CD4-positive, alpha-beta T cell treated with Interleukin-15 for 4 hours (primary cell): ENCODE measurements at regions not wholly inside any gene's neighbourhood (a gene's known extent, or its start where the extent isn't known, plus 50 kb on each side); places are given as distances from the start of the nearest gene placed in this dataset.
A peak's percentile ranks its signal among the peaks of the same experiment; 100 is the strongest.
"Not testable (repeated sequence)": the region's sequence is repeated elsewhere in the genome, so short reads cannot be mapped to it uniquely, and the experiment has no call there.

Source experiments
- DNase-seq: peaks from one replicate; pipeline ENCODE4 v3.0.0-alpha.2; 2020; ENCODE audit warnings: low spot score

DNA sequence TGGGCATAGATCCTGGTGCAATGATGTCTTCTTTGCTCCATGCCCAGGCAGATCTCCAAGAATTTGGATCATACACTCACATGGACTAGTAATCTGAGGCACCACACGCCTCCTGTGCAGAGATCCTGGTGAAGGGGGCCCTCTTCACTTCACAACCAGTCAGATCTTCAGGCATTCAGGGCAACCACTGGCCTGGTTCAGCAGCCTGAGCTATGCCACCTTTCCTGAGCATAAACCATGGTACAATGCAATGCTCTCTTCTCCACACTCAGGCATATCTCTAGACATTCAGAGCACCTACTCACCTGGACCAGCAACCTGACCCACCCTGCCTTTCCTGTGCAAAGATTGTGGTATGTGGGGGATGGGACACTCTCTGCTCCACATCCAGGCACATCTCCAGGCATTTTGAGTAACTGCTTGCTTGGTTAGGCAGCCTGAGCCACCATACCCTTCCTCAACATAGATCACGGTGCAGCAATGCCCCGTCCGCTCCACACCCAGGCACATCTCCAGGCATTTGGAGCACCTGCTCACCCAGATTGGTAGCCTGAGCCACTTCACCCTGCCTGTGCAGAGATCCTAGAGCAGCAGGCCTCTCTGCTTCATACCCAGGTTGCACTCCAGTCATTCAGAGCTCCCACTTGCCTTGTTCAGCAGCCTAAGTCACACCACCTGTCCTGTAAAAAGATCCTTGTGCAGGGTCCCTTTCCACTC is 532.2 kb upstream of the STEAP1 start:
- DNase-seq, result no peak

- peak; percentile 4 for DNase-seq
Observed at GRCh38 chr7:89623018-89623672, 531.1 kb upstream of the STEAP1 start.

DNA sequence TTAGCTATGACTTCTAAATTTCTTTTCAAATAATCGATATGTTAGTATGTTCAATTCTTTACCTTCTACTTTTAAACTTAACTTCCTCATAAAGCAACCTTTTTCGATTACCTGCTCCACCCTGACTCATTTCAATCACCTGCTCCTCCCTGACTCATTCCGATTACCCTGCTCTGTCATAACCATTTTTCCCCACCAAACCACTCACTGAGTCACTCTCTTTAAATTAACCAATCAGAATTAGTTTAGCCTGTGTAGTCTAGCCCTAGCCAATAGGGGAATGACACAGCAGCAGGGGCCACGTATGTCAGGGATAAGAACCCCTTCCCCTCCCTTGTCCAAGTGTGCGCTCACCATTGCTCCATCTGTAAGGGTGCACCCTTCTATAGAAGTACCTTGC is 530.1 kb upstream of the STEAP1 start:
- DNase-seq, result not testable (repeated sequence)

DNA sequence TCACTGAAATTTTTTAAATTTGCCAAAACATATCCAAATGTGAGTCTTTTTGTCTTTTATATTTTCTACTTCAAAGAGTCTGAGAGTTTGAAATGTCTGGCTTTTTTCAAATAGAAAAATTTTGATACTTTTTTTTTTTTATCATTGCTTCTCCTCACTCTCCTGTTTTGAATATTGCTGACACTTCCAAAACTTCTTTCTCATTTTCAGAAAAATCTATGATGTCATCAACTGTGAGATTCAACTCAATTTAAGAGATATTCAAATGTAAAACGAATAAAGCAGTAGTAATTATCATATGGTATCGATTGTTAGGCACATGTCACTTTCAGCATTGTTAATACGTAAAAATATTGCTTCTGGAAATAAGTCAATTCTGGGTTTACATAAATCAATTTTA is 505.8 kb upstream of the STEAP1 start:
- DNase-seq, result no peak

DNA sequence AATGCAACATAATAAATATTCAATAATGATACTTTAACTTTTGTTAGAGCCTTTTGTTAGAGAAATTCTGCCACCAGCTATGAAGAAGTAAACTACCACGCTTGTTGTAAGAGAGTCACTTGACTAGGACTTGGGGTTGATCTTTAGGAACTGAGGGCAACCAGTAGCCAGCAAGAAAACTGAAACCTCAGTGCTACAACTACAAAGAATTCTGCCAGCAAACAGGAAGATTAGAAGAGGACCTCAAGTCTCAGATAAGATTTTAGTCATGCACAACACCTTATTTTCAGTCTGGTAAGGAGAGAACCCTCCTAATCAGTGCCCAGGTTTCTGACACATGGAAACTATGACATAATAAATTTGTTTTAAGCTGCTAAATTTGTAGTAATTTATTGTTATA is 498.3 kb upstream of the STEAP1 start:
- DNase-seq, result no peak

- DNase-seq, result no peak
Observed at GRCh38 chr7:89661876-89662275, 492.4 kb upstream of the STEAP1 start.

GRCh38 chr7:89666136-89666835 is 488.0 kb upstream of the STEAP1 start:
- no peak for DNase-seq

DNA sequence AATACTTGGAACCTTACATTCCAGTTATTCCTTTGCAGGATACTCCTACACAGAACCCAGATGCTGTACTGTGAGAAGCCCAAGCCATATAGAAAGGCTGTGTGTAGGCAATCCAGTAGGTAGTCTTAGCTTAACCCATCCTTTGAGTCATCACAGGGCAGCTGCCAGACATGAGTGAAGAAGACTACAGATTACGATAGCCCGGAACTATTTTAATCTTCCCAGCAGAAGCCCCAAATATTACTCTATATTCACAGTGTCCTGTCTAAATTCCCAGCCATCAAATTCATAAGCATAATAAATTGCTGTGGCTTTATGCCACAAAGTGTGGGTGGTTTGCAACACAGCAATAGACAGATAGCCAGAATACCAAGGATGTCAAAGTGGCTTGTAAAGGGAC is 474.1 kb upstream of the STEAP1 start:
- no peak for DNase-seq

- DNase-seq, result no peak
Observed at GRCh38 chr7:89681448-89681847, 472.8 kb upstream of the STEAP1 start.

DNA sequence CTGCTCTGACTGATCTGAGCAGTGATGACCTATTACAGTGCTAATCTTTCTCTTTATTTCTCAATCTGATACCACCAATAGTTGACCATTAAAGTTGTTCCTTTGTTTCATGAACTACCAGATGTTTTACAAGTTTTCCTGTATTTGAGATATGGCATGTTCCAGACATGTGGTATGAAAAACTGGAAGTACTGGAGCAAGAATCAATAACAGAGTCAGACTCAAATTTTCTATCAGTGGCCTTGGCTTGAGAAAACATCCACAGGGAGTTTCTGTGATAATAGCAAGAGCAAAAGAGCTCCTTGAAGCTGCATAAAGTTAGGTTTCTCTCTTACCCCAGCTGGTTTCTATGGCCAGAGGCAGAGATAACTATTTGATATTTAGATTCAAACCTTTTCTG is 469.0 kb upstream of the STEAP1 start:
- DNase-seq, result no peak

DNA sequence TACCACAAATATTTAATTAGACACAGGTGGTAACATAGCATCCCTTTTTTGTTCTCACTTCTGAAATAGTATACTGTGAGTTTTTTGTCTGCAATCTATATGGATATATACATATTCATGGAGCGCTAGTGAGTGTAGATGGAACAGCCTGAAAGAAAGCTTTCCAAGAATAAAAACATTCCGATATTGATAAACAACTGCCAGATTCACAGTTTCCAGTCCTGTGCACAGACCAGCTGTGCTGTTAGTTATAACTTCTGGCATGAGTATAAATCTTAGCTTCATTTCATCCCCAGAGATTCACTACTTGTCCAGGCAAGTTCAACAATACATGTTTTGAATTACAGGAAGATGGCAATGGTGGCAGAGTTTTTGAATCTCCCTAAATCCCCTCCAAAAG is 467.1 kb upstream of the STEAP1 start:
- DNase-seq, result no peak

DNA sequence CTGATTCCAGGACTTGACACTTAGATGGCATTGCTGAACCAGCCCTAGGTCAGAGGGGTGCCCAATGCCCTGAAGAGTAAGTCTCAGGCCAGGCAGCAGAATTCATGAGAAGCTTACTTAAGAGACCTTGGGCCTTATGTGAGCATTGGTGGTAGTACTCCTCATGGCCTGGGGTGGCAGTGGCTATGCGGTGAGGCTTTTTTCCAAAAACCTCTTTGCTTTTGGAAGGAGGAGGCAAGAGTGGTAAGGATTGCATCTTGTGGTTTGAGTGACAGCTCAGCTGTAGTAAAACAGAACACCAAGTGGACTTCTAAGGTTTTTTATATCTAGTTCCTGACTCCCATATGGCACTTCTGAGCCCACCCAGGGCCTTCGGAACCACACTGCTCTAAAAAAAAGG is 459.0 kb upstream of the STEAP1 start:
- DNase-seq, result no peak

DNA sequence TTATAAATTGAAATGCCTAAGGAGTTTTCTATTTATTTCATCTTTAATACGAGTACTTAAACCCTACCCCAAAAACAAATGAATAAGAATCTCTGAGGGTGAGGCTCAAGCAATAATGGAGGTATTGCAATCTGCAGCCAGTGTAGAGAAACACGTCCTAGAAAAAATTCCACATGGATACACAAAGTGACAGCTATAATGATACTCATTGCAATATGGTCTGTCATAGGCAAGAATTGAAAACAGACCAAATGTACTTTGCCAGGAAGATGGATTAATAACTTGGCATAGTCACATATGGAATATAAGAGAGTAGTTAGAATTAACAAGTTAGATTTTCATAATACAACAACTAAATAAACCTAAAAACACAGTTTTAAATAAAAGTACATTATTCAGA is 440.1 kb upstream of the STEAP1 start:
- DNase-seq, result no peak

DNA sequence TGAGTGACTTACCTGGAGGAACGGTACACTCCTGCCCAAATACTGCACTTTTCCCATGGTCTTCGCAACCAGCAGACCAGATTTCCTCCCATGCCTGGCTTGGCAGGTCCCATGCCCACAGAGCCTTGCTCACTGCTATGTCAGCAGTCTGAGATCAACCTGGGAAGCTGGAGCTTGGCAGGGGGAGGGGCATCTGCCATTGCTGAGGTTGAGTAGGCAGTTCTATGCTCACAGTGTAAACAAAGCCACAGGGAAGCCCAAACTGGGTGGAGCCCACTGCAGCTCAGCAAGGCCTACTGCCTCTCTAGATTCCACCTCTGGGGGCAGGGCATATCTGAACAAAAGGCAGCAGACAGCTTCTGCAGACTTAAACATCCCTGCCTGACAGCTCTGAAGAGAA is 435.3 kb upstream of the STEAP1 start:
- not testable (repeated sequence) for DNase-seq

DNA sequence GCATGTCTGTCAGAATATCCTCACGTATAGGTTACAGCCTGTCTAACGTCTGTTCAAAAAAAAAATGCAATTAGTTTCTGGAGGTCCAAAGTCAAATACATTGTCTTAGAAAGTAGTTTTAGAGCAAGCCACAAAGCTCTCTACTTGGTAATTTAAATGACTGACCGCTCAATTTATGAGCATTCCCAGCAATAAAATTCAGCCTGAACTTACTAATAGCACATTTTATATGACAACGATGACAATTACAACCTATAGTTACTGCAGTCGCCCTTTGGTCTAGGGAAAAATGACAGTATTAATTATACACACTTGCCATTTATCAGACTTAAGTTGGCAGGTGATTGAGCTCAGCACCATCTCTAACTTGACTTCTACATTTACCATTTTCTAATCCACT is 425.8 kb upstream of the STEAP1 start:
- no peak for DNase-seq

- DNase-seq, result no peak
Observed at GRCh38 chr7:89731751-89732445, 422.4 kb upstream of the STEAP1 start.

GRCh38 chr7:89738549-89738948 is 415.7 kb upstream of the STEAP1 start:
- DNase-seq, result no peak

- no peak for DNase-seq
Observed at GRCh38 chr7:89757910-89758309, 396.4 kb upstream of the STEAP1 start.

DNA sequence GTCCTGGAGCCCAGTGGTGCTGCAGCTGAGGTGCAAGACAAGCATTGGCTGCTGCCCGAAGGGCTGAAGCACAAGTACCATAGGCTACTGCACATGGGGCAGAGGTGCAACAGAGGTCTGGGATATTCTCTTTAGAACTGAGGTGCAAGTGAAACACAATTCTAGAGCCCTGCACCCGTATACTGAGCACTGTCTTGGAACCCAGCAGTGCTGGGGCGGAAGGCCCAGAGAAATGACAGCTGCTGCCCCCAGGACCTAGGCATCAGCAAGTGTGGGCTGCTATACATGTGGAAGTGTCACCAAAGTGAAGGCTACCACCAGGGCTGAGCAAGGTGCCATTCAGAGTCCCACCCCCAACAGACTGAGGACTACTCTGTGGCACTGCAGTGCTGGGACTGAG is 393.6 kb upstream of the STEAP1 start:
- no peak for DNase-seq

- no peak for DNase-seq
Observed at GRCh38 chr7:89761173-89761572, 393.1 kb upstream of the STEAP1 start.

DNA sequence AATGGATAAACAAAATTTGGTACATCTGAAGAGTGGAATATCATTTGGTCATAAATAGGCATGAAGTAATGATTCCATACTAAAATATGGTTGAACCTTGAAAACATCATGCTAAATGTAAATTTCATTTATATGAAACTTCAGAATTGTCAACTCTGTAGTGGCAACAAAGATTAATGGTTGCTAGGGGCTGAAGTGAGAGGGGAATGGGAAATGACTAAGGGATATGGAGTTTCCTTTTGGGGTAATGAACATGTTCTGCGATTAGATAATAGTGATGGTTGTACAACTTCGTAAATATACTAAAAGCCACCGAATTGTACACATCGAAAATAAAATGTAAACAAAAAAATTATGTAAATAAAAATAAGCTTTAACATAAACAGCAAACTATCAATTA is 384.1 kb upstream of the STEAP1 start:
- DNase-seq, result no peak

DNA sequence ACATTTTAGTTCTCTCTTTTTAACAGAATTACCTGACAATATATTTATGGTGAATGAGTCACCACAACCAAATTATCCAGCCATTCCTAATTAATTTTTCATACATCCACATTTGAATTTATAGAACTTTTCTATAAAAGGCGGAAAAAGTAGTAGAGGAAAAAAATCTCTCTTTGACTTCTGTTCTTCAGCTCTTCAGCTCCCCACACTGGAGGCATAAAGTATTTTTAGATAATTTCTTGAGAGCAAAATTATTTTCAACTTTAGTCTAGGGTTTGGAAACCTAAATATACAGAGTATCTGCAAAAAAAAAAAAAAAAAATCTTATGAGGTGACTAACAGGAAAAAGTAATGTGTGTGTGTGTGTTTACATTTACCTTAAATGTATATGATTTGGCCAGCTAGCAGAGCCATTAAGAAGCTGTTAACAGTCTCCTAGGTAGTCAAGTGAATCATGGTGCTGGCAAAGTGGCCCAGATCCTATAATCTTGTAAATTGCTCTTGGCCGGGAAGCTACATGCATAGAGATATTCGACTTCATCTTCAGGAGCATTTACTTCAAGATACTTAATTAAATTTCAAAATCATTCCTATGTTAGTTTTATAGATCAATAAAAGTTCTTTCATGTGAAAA is 383.1 kb upstream of the STEAP1 start:
- no peak for DNase-seq
